AG09309 (cell line): ENCODE measurements at regions not wholly inside any gene's neighbourhood (a gene's known extent, or its start where the extent isn't known, plus 50 kb on each side); places are given as distances from the start of the nearest gene placed in this dataset.

Experiments
- DNase-seq: peaks from one replicate; pipeline ENCODE4 v3.0.0-alpha.2; 2010; ENCODE audit warnings: low read depth
- H3K4me3 ChIP-seq: 2 replicates; pipeline ENCODE4 v1.5.1; 2011; ENCODE audit warnings: mild to moderate bottlenecking, low read depth, low read length, moderate library complexity; ENCODE audit not compliant: control insufficient read depth
- TF ChIP-seq, protein P1 (sequence below): IDR thresholded peaks from 2 replicates; pipeline ENCODE4 v1.5.1; 2011; ENCODE audit warnings: mild to moderate bottlenecking, low read depth, low read length, inconsistent platforms; ENCODE audit not compliant: insufficient read depth, control insufficient read depth; ENCODE audit errors: missing control alignments

DNA sequence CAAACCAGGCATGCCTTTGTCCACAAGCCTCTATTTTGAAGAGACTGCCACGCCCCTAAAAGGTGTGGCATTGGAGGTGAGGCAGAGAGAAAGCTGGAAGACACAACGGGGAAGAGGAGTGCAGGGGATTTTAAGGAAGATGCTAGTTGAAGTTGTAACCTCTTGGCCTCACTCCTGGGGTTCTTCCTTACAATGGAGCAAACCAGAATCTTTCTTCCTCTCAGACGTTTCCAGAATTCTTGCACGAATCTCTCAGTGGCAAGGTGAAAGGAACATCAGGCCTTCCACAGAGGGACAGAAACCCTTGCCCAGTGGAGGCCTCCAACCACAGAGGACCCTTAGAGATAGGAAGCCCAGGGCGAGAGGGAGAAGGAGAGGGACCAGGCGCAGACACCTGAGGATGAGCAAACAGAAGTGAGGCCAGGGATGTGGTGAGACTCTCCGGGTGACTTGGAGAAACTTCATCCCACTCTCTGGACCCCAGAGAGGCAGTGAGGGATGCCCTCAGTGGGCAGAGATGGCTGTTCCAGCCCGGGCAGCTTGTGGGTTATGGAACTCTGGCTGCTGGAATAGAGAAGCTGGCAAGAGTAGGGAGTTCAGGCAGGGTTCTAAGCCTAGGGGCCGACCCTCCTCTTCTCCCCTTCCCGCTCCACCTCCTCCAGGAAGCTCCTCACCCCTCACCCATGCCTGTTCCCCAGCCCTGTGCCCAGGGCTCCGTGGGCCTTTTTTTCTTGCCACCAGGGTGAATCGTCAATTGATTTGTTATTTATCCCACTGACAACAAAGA, 136.8 kb upstream of the RUNX3 start:
- TF ChIP-seq, protein P1, sequence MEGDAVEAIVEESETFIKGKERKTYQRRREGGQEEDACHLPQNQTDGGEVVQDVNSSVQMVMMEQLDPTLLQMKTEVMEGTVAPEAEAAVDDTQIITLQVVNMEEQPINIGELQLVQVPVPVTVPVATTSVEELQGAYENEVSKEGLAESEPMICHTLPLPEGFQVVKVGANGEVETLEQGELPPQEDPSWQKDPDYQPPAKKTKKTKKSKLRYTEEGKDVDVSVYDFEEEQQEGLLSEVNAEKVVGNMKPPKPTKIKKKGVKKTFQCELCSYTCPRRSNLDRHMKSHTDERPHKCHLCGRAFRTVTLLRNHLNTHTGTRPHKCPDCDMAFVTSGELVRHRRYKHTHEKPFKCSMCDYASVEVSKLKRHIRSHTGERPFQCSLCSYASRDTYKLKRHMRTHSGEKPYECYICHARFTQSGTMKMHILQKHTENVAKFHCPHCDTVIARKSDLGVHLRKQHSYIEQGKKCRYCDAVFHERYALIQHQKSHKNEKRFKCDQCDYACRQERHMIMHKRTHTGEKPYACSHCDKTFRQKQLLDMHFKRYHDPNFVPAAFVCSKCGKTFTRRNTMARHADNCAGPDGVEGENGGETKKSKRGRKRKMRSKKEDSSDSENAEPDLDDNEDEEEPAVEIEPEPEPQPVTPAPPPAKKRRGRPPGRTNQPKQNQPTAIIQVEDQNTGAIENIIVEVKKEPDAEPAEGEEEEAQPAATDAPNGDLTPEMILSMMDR = no peak
- no peak for DNase-seq
- no peak overlapping the region for H3K4me3 ChIP-seq

DNA sequence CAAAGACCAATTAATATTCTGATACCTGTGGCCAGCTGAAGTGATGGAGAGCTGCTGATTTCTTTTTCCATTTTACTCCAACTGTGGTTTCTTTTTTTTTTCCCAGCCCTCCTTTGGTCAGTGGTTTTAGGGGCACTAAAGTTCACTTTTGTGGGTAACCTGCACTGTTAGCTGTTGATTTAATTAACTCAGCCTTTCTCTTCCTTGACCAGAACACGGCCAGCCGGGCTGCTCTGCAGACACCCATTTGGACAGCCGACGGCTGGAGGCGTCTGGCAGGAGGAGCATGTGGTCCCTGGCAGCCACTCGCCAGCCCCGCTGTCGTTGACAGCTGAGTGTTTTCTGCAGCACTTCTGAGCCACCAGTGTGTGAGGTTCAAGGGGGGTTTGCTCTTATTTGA, 136.2 kb upstream of the RUNX3 start:
- H3K4me3 ChIP-seq = no peak overlapping the region
- TF ChIP-seq, protein P1 = no peak
- DNase-seq = no peak

- H3K4me3 ChIP-seq = no peak overlapping the region
- DNase-seq = no peak
- TF ChIP-seq, protein P1 = no peak
Measured at GRCh38 chr1:25065795-25066238, 135.7 kb upstream of the RUNX3 start.

DNA sequence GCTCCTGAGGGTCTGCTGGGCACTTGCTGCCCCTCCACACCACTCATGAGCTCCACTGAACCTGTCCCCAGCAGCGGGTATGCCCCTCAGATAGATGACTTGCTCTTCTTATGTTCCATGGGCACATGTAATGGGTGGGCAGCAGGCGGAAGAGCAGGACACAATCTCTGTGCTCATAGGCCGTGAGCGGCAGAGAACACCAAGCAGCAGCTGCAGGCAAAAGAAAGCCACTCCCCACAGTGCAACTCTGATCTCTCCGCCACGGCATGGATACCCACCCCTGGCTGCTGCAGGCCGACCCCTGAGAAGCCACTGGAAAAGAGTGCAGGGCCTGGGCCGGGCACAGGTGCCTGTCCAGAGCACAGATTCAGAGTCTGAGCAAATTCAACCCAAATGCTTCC, 135.2 kb upstream of the RUNX3 start:
- DNase-seq = no peak
- no peak overlapping the region for H3K4me3 ChIP-seq
- TF ChIP-seq, protein P1 = no peak

- H3K4me3 ChIP-seq = no peak overlapping the region
- DNase-seq = no peak
- TF ChIP-seq, protein P1 = no peak
Measured at GRCh38 chr1:25064465-25065240, 134.6 kb upstream of the RUNX3 start.

DNA sequence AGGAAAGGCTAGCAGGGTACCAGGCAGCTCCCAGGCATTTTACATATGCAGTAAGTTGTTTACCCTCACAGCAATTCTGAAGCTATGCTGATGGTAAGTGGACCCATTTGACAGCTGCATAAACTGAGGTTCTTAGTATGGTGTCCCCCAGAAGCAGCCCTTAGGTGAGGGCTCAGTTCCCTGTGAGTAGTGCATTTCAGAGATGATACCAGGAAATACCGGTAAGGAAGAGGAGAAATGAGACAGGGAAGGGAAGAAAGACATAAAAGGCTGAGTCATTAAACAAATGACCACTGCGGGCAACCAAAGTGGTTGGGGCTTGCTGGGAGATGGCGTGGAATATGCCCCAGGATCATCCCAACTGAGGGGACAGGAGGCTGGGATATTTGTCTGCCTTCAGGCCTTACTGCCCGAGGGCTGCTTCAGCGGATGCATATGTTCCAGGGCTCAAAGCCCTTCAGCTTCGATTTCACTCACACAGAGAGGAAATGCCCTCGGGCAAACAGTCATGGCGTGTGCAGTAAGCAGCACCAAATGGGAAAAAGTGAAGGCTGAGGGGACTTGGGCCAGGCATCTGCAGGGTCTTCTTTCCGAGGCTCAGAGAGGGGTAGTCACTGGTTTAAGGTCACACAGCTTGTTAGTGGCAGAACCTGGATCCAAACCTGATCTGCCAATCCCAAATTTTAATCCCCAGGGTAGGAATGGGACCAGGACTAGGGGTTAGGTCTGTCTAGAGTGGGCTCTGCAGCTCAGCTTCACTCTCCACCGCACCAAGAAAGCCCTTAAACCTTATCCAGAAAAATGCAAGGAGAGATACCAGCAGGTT, 133.7 kb upstream of the RUNX3 start:
- no peak for DNase-seq
- TF ChIP-seq, protein P1 = no peak
- H3K4me3 ChIP-seq = no peak overlapping the region
